ENCODE measurements at regions not wholly inside any gene's neighbourhood (a gene's known extent, or its start where the extent isn't known, plus 50 kb on each side); places are given as distances from the start of the nearest gene placed in this dataset.

DNA sequence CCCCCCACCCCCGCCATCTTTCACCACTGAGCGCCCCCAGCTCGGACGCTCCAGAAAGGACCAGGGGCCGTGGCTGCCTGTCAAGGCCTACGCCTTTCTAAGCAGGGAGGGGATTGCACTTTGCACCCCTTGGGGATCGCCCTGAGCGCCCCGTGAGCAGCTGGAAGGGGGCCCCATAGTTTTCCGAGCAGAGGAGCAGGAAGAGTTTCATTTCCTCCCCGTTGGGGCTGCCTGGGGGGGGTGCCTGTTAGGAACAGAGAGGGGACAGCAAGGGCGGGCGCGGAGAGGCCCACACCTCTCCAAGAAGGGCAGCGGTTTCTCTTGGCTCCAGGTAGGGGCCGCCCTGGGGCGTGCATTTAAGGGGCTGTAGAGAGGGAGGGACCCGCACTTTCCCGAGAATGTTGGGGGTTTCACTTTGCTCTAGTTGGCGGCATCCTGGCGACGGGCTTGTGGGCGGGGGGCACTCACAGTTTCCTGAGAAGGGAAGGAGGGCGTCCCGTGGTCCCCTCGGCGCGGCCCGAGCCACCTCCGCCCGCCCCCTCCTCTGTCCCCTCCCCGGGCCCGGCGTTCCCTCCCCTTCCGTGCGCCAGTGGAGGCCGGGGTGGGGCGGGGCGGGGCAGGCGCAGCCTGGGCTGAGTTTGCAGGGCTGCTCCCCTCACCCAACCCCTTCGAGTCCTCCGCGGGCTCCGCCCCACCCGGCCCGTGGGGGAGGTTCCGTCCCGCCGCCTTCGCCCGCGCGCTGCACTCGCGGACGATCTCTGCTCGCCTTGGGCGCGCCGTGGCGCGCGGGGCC, 82.3 kb upstream of the CD99 start:
- FAIRE-seq (peak; percentile 40), DNase-seq (ENCODE audit: insufficient read length, low spot score) (peak; percentile 88)

DNA sequence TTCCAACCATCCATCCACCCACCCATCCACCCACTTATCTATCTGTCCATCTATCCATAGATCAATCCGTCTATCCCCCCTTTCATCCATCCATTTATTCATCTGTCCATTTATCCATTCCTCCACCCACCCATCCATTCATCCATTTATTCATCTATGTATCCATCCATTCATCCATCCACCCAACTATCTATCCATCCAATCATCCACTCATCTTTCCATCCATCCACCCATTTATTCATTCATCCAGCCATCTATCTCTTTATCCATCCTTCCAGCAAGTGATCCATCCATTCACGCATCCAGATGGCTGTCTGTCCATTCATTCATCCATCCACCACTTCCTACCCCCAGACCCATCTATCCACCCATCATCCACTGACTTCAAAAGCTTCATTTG, 84.0 kb upstream of the CD99 start:
- DNase-seq (ENCODE audit: insufficient read length, low spot score) (no peak), FAIRE-seq (no peak)

- FAIRE-seq (no peak), DNase-seq (ENCODE audit: insufficient read length, low spot score) (no peak)
Observed at GRCh38 chrX:2600564-2600963, 90.5 kb upstream of the CD99 start.

GRCh38 chrX:2596555-2597255, 94.4 kb upstream of the CD99 start:
- FAIRE-seq (no peak), DNase-seq (ENCODE audit: insufficient read length, low spot score) (no peak)

DNA sequence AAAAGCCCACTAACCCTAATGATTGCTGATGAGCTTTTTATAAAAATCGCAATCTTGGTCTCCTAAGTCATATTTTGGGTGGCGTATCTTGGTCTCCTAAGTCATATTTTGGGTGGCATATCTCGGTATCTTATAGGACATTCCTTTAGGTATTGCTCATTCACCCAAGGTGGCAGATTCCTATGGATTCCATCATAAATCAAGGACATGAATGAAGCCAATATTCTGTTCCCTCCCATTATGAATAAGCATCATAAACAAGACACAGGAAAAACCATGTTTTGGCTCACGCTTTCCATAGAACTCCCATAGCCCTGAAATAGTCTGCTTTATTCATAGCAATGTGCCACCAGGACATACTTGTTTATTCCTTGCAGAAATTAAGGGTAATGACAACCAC, 95.0 kb upstream of the CD99 start:
- no peak for DNase-seq (ENCODE audit: insufficient read length, low spot score)
- no peak for FAIRE-seq

DNA sequence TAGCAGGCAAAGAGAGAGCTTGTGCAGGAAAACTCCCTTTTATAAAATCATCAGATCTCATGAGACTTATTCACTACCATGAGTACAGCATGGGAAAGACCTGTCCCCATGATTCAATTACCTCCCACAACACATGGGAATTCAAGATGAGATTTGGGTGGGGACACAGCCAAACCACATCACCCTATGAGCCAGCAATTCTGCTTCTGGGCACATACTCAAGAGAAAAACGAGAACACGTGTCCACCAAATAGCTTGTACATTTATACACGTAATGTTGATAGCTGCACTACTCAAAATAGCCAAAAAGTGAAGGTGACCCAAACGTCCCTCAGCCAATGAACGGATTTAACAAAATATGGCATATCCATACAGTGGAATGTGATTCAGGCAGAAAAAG, 94.5 kb upstream of the DHRSX start:
- DNase-seq (ENCODE audit: insufficient read length, low spot score) (no peak), FAIRE-seq (no peak)

DNA sequence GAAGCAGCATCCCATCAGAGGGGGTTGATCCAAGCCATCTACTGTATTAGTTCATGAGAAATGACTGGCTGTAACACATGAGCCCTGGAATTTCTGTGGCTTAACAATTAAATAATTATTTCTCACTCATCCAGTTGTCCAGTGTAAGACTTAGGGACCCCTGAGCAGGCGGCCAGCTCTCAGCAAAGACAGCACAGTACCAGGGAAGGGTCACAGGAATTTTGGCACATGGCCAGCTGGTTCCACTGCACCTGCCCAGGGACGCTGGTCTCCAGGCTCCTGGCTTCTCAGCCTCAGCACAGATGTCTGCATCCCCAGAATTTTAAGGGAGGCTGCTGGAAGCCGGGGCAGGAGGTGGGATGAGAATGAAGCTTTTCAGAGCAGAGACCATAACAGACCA, 93.7 kb upstream of the DHRSX start:
- DNase-seq (ENCODE audit: insufficient read length, low spot score): no peak
- FAIRE-seq: no peak

- DNase-seq (ENCODE audit: insufficient read length, low spot score): no peak
- FAIRE-seq: no peak
Observed at GRCh38 chrX:2592279-2592678, 91.5 kb upstream of the DHRSX start.

- DNase-seq (ENCODE audit: insufficient read length, low spot score) (no peak), FAIRE-seq (no peak)
Observed at GRCh38 chrX:2589186-2590020, 88.6 kb upstream of the DHRSX start.

GRCh38 chrX:2588049-2588448, 87.3 kb upstream of the DHRSX start:
- FAIRE-seq: no peak
- no peak for DNase-seq (ENCODE audit: insufficient read length, low spot score)

- no peak for FAIRE-seq
- no peak for DNase-seq (ENCODE audit: insufficient read length, low spot score)
Observed at GRCh38 chrX:2587146-2587545, 86.4 kb upstream of the DHRSX start.

GRCh38 chrX:2585158-2585470, 84.3 kb upstream of the DHRSX start:
- FAIRE-seq (no peak), DNase-seq (ENCODE audit: insufficient read length, low spot score) (no peak)

DNA sequence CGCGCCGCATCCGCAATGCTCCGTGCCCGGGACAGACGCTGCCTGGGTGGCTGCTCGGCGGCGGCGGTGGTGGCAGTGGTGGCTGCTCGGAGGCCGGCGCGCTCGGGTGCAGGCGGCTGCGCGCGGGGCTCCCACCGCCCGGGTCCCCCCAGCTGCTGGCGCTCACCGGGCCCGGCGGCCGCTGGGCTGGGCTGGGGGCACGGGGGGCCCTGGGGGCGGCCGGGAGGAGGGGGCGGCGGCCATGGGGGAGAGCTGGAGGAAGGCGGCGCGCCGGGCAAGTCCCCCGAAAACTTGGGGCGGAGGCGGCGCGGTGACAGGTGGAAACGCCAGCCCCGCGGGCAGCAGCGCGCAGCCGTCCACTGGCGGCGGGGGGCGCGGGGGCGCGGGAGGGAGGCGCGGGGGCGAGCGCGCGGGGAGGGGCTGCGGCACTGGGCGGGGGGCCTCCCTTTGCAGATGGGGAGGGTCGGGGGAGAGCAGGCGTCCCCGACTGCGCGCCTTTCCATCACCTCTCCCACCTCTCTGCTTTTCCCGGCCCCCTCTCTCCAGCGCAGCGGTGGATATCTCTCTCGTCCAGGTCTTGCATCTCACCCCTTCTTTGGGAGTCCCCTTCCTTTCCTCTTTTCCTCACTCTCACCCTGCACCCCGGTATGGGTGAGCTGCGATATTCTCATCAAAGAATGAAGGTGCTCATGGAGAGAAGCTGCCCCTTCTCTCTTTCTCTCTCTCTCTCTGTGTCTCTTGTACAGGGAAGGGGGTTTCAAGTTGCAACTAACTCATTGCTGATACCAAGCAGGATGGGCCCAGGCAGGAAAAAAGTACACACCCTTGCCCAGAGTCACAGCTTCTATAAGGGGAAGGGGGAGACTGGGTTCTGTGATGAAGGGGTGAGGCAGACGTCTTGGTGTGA, 83.7 kb upstream of the DHRSX start:
- DNase-seq (ENCODE audit: insufficient read length, low spot score): no peak
- no peak for FAIRE-seq

- FAIRE-seq (no peak), DNase-seq (ENCODE audit: insufficient read length, low spot score) (no peak)
Observed at GRCh38 chrX:2583194-2584162, 82.7 kb upstream of the DHRSX start.

DNA sequence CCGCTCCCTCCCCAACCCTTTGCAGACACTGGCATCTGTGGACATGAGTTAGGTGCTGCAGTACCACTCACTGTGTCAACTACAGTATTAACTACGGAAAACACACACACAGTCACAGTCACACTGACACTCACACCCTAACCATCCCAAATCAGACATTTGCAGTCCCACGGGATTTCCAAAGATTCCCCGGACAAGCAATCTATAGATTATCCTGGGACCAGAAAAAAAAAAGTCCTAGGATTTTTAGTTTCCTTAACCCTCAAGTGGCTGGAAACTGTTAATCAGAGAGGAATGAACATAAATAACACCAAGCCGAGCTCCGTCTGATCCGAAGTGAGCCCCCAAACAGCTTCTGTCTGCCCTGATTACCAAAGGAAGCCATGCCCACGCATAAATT, 81.9 kb upstream of the DHRSX start:
- DNase-seq (ENCODE audit: insufficient read length, low spot score) (no peak), FAIRE-seq (no peak)

- FAIRE-seq (no peak), DNase-seq (ENCODE audit: insufficient read length, low spot score) (no peak)
Observed at GRCh38 chrX:2581296-2581695, 80.5 kb upstream of the DHRSX start.

- DNase-seq (ENCODE audit: insufficient read length, low spot score): no peak
- no peak for FAIRE-seq
Observed at GRCh38 chrX:2578864-2579263, 78.1 kb upstream of the DHRSX start.

DNA sequence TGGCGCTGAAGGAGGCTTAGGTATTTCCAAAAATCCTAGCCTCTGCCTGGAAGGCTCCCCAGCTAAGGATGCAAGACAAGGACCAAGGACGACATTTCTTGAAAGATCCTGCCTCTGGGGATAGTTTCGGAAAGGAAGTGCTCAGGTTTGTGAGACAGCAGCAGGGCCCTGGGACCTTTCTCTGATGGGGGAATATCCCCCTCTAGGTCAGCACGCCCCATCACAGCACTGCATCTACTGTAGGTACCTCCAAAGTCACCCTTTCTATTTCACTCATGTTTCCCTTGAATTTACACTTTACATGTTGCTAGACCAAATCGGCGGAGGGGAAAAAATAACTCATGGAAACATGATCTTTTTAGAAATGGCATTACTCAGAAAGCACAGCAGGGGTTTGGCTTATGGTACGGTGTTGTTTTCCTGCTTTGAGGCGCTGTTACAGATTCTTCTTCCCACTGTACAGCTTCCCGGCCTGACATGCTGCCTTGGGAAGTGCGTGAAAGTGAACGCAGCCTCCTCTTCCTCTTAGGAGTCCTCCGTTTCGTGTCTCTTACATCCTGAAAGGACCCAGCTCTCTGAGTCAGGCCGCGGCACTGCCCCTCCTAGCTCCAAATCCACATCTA, 77.2 kb upstream of the DHRSX start:
- FAIRE-seq (no peak), DNase-seq (ENCODE audit: insufficient read length, low spot score) (no peak)

DNA sequence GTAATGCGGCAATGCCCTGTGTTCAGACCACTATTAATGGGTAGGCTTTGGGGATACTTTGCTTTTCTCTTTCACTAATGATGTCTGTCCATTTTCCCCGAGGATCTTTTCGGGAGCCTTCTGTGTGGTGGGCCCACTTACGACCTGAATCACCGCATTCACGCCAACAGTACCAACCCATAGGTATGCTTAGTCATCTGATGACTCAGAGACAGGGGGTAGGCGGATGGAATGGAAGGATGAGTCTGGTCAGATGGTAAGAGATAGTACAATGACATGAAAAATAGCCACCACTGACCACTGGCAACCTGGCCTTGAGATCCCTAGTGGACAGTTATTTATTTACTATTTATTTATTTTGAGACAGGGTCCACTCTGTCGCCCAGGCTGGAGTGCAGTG, 76.0 kb upstream of the DHRSX start:
- no peak for FAIRE-seq
- DNase-seq (ENCODE audit: insufficient read length, low spot score): peak; percentile 43

Measured in HTR-8/SVneo (cell line).